ENCODE measurements at regions not wholly inside any gene's neighbourhood (a gene's known extent, or its start where the extent isn't known, plus 50 kb on each side); places are given as distances from the start of the nearest gene placed in this dataset.

DNA sequence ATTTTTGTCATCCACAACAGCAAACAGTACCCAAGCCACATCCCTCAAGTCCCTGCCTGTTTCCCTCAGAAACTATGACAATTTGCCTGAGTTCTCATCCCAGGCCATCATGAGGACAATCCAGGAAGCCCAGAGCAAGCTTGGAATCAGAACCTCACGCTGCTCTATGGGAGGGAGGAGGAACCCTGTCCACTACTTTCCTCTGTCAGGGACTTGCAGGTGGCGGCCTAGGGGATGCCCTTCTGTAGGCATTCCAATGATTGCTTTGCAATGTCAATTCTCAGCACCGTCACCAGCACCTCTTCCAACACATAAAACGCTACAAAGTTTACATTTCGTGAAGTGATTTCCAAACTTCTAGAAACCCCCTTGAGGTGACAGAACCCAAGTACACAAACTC is 170.4 kb upstream of the FSTL4 start:
- TF ChIP-seq, protein P1, sequence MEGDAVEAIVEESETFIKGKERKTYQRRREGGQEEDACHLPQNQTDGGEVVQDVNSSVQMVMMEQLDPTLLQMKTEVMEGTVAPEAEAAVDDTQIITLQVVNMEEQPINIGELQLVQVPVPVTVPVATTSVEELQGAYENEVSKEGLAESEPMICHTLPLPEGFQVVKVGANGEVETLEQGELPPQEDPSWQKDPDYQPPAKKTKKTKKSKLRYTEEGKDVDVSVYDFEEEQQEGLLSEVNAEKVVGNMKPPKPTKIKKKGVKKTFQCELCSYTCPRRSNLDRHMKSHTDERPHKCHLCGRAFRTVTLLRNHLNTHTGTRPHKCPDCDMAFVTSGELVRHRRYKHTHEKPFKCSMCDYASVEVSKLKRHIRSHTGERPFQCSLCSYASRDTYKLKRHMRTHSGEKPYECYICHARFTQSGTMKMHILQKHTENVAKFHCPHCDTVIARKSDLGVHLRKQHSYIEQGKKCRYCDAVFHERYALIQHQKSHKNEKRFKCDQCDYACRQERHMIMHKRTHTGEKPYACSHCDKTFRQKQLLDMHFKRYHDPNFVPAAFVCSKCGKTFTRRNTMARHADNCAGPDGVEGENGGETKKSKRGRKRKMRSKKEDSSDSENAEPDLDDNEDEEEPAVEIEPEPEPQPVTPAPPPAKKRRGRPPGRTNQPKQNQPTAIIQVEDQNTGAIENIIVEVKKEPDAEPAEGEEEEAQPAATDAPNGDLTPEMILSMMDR (IDR thresholded peaks at IDR 0.05; ENCODE audit: low read length), result no peak
- no peak for TF ChIP-seq EZH2 (IDR thresholded peaks at IDR 0.05; ENCODE audit: borderline replicate concordance, low read length)

Data from OCI-LY1 (cell line).